CD14-positive monocyte (primary cell): ENCODE measurements at regions not wholly inside any gene's neighbourhood (a gene's known extent, or its start where the extent isn't known, plus 50 kb on each side); places are given as distances from the start of the nearest gene placed in this dataset.

ENCODE experiments used
- DNase-seq, 3 donors: peaks; one replicate each; pipeline ENCODE4 v3.0.0-alpha.2; 2011 to 2022
- H2AFZ ChIP-seq: 2 replicates; pipeline ENCODE4 v1.6.0; 2012; ENCODE audit warnings: mild to moderate bottlenecking, low read depth, low read length, inconsistent platforms; ENCODE audit not compliant: insufficient read depth, poor library complexity, severe bottlenecking
- H3K27ac ChIP-seq, 2 donors: 1 replicate in 1 of 2; 2 replicates in 1 of 2; pipeline ENCODE4 v1.5.1; 2012 to 2013; ENCODE audit warnings: low read length in 2 of 2, control low read depth in 1 of 2, inconsistent platforms in 1 of 2, low read depth in 1 of 2, mild to moderate bottlenecking in 1 of 2
- H3K27me3 ChIP-seq, 2 donors: one replicate each; pipeline versions ENCODE4 v1.6.0 to v1.6.1; 2011 to 2013; ENCODE audit warnings: low read length in 2 of 2; ENCODE audit not compliant: control insufficient read depth in 2 of 2, insufficient read depth in 2 of 2
- H3K36me3 ChIP-seq, 2 donors: replicated peaks in 1 of 2; 1 replicate in 1 of 2; 2 replicates in 1 of 2; pipeline versions ENCODE4 v1.5.1 to v1.6.1; 2012 to 2013; ENCODE audit warnings: low read length in 2 of 2, control low read depth in 1 of 2, inconsistent platforms in 1 of 2, mild to moderate bottlenecking in 1 of 2; ENCODE audit not compliant: insufficient read depth in 2 of 2, control insufficient read depth in 1 of 2
- H3K4me1 ChIP-seq, 2 donors: 1 replicate in 1 of 2; 2 replicates in 1 of 2; pipeline versions ENCODE4 v1.5.1 to v1.6.1; 2012 to 2013; ENCODE audit warnings: low read length in 2 of 2, control low read depth in 1 of 2, inconsistent platforms in 1 of 2, mild to moderate bottlenecking in 1 of 2, moderate library complexity in 1 of 2; ENCODE audit not compliant: insufficient read depth in 2 of 2, control insufficient read depth in 1 of 2
- H3K4me2 ChIP-seq: replicated peaks from 2 replicates; pipeline ENCODE3; 2012; ENCODE audit warnings: low read length, moderate library complexity, mild to moderate bottlenecking; ENCODE audit not compliant: poor library complexity, severe bottlenecking; ENCODE audit errors: extremely low read depth
- H3K4me3 ChIP-seq, 3 experiments: fragments of 200-600 bp in 1 of 3; sonication (generic) in 1 of 3; replicated peaks in 1 of 3; 1 replicate in 2 of 3; 2 replicates in 1 of 3; pipeline ENCODE4 v1.5.1; 2011 to 2013; ENCODE audit warnings: low read length in 3 of 3, mild to moderate bottlenecking in 3 of 3, control low read depth in 2 of 3, low read depth in 2 of 3, inconsistent platforms in 1 of 3, moderate library complexity in 1 of 3
- H3K79me2 ChIP-seq: 2 replicates; pipeline ENCODE4 v1.6.0; 2012; ENCODE audit warnings: mild to moderate bottlenecking, control low read depth, inconsistent platforms, low read length, moderate library complexity; ENCODE audit not compliant: insufficient read depth
- H3K9ac ChIP-seq: 2 replicates; pipeline ENCODE4 v1.6.0; 2017; ENCODE audit warnings: low read length, mild to moderate bottlenecking; ENCODE audit not compliant: insufficient read depth, poor library complexity, severe bottlenecking
- H3K9me3 ChIP-seq, 2 donors: replicated peaks in 1 of 2; 1 replicate in 1 of 2; 2 replicates in 1 of 2; pipeline versions ENCODE4 v1.5.1 to v1.6.1; 2012 to 2013; ENCODE audit warnings: low read length in 2 of 2, control low read depth in 1 of 2; ENCODE audit not compliant: control insufficient read depth in 1 of 2, insufficient read depth in 1 of 2
- H4K20me1 ChIP-seq: 2 replicates; pipeline ENCODE4 v1.6.0; 2012; ENCODE audit warnings: mild to moderate bottlenecking, low read length, control low read depth, moderate library complexity; ENCODE audit not compliant: insufficient read depth
- H3K27ac Mint-ChIP-seq, 7 donors: one replicate each; pipeline ENCODE4 v1.8.0; 2020; ENCODE audit warnings: mild to moderate bottlenecking in 7 of 7, mixed read lengths in 7 of 7, moderate library complexity in 6 of 7, inconsistent platforms in 2 of 7
- H3K27me3 Mint-ChIP-seq, 3 donors: one replicate each; pipeline ENCODE4 v1.8.0; 2021 to 2022; ENCODE audit warnings: low read depth in 3 of 3, mild to moderate bottlenecking in 3 of 3, mixed read lengths in 3 of 3, moderate library complexity in 3 of 3, inconsistent platforms in 1 of 3
- H3K36me3 Mint-ChIP-seq, 2 donors: one replicate each; pipeline ENCODE4 v1.8.0; 2020; ENCODE audit warnings: mixed read lengths in 2 of 2, inconsistent platforms in 1 of 2, mild to moderate bottlenecking in 1 of 2
- H3K4me1 Mint-ChIP-seq: one replicate; pipeline ENCODE4 v1.8.0; 2020; ENCODE audit warnings: mild to moderate bottlenecking, mixed read lengths
- H3K4me3 Mint-ChIP-seq, 2 donors: one replicate each; pipeline ENCODE4 v1.8.0; 2020; ENCODE audit warnings: mild to moderate bottlenecking in 2 of 2, mixed read lengths in 2 of 2, moderate library complexity in 1 of 2
- H3K9me3 Mint-ChIP-seq, 7 donors: one replicate each; pipeline ENCODE4 v1.8.0; 2020 to 2022; ENCODE audit warnings: mixed read lengths in 7 of 7, mild to moderate bottlenecking in 6 of 7, moderate library complexity in 6 of 7, inconsistent platforms in 2 of 7
- CTCF ChIP-seq: fragments of 200-600 bp; IDR thresholded peaks from one replicate; pipeline ENCODE4 v1.8.0; 2022; ENCODE audit warnings: antibody characterized with exemption, mild to moderate bottlenecking
- WGBS: methylation state at CpG from one replicate; pipeline ENCODE4 v1.1.5; 2013; ENCODE audit warnings: missing lambda C conversion rate; ENCODE audit not compliant: insufficient coverage; 5-methylcytosine and 5-hydroxymethylcytosine counted together
- intact Hi-C, 2 donors: fragments of 100-400 bp; cut with micrococcal nuclease; formaldehyde crosslinking; loops; one replicate each; pipeline versions ENCODE4 v1.15.0 to v1.15.1; 2023

DNA sequence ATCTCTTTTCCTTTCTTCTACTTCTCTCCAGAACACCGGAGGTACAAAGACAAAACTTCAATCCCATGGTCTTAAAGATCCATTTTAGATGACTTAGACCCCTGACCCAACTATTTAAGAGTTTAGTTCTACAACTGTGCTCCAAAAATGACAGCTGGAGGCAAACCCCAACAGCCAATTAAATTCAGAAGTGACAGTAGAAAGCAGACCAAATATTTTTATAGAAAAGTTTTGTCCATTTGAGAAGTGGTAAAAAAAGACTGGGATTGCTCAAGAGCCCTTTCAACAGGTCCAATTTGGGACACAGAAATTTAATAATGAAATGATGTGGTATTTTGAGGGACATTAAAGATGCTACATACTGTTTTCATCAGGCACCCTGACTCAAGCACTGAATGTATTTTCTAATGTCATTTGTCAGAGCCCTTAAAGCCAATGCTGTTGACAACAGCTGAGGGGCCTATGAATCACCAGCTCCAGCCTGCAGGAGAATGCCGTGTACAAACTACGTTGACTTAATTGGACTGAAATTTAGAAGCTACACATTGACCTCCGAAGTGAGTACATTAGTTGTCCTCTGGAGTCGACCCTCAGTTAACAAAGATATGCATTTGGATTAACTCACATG lies 147.5 kb upstream of the PIK3R1 start:
- Histone ChIP-seq H3K27me3 (no peaks in the 10 kb centered on the region), H3K9ac (no peak overlapping the region), H3K4me2 (no peak overlapping the region), H3K4me3 (no peak overlapping the region), H3K36me3 (no peaks in the 10 kb centered on the region), H4K20me1 (no peaks in the 10 kb centered on the region), H3K79me2 (no peaks in the 10 kb centered on the region), H3K9me3 (no peaks in the 10 kb centered on the region), H2AFZ (no peak overlapping the region), H3K27ac (no peak overlapping the region), H3K4me1 (peaks cover 9 to 13% of the 10 kb centered on the region in 2 donors)
- 100% methylated on average over 4 of the region's 5 CpGs for WGBS
- Mint-ChIP-seq H3K4me3 (no peak overlapping the region), H3K27me3 (no peaks in the 10 kb centered on the region), H3K27ac (peak overlapping the region in 5 of 7 donors; percentile 16 to 84 (median 48)), H3K4me1 (peaks cover 12% of the 10 kb centered on the region), H3K9me3 (peaks cover 0 to 9% (median 2%) of the 10 kb centered on the region in 7 donors), H3K36me3 (no peaks in the 10 kb centered on the region)
- intact Hi-C loops: no loop called here
- no peak for TF ChIP-seq CTCF
- no peak for DNase-seq

DNA sequence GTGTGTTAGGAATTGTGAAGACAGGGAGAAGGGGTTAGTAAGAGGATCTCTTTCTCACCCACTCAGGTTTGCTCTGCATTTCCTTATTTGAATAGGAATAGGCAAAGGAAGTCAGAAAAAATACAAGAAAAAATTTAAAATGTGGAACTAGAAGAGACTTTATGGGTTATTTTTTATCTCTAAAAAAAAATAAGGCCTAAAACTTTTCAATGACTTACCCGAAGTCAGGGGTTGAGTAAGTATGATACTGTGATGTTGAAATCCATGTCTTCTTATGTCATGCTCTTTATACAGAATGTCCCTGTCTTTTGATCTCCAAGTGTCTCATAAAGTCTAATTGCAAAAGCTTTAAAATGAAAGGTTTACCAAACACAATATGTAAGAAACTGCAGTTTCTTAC lies 148.3 kb upstream of the PIK3R1 start:
- no peaks in the 10 kb centered on the region for H3K36me3 Mint-ChIP-seq
- H3K4me3 Mint-ChIP-seq: no peak overlapping the region
- Histone ChIP-seq H3K27me3 (no peaks in the 10 kb centered on the region), H3K27ac (peak overlapping the region in 1 of 2 donors; percentile 50), H3K79me2 (no peaks in the 10 kb centered on the region), H2AFZ (no peak overlapping the region), H3K4me2 (no peak overlapping the region), H3K4me1 (peaks cover 9 to 13% of the 10 kb centered on the region in 2 donors), H4K20me1 (no peaks in the 10 kb centered on the region), H3K4me3 (no peak overlapping the region), H3K9ac (peak overlapping the region; percentile 27), H3K9me3 (no peaks in the 10 kb centered on the region), H3K36me3 (no peaks in the 10 kb centered on the region)
- intact Hi-C loops: no loop called here
- peaks cover 12% of the 10 kb centered on the region for H3K4me1 Mint-ChIP-seq
- H3K9me3 Mint-ChIP-seq: peaks cover 1 to 12% (median 8%) of the 10 kb centered on the region in 7 donors
- no peak for TF ChIP-seq CTCF
- H3K27ac Mint-ChIP-seq: peak overlapping the region; percentile 15 to 84 (median 63)
- DNase-seq: peak; percentile 19 to 67 (median 66)
- no CpG with 5 or more reads among the region's 1 CpG for WGBS
- no peaks in the 10 kb centered on the region for H3K27me3 Mint-ChIP-seq
